HG02840 (cell line): ENCODE measurements at regions not wholly inside any gene's neighbourhood (a gene's known extent, or its start where the extent isn't known, plus 50 kb on each side); places are given as distances from the start of the nearest gene placed in this dataset.

ENCODE experiments used
- ATAC-seq: cut with Tn5 transposase; IDR thresholded peaks from one replicate; pipeline ENCODE4 v1.9.1; 2021; ENCODE audit warnings: mild to moderate bottlenecking, moderate library complexity, moderate number of reproducible peaks; ENCODE audit not compliant: unreplicated experiment, low FRiP score

DNA sequence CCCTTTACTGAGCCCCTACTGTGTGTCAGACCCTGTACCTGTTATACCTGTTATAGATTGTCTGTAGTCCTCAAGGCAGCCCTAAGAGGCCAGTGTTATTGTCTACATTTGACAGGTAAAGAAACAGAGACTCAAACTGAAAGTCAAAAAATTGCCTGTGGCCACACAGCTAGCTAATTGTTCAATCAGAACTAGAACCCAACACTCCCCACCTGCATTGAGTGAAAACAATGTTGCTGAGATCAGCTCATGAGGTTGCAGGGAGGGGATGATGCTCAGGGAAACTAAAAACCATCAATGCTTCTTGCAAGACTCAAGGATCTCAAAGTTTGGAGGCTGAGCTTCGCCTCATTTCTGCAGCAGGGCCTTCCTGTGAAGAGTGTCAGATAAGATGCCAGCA is 109.5 kb upstream of the LMO4 start:
- no peak for ATAC-seq

DNA sequence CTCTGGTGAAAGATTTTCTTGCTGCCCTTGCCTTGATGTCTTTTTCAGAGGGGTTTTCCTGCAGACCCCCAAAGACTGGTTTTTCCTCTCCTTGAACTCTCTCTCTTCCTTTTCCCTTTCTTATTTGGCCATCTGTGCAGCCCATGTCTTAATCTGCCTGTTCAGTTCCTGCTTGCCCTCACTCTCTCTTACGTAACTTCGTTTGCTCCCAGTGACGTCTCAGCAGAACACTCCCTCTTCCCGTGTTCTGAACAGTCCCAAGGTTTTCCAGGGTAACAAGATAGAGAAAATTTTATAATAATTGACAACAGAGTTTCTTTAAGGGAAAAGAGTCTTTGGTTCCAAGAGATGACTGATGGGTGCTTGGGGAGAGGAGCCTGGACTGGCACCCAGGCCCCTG is 109.1 kb upstream of the LMO4 start:
- ATAC-seq, result no peak

DNA sequence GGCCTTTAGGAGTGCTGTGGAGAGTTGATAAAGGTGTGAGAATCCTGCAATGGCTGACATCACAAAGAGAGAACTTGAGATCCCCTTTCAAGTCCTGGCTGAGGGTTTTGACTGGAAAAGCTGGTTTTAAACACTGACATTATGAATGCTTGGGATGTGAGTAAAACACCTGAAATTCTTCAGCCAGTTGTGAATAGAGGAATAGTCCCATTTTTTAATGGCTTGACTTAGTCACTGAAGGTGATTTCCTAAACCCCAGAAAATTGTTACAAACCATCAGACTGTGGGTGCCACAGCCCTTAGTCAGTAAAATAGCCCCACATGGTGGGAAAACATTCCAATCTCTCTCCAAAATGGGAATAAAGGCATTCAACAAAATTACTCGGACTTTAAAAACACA is 107.7 kb upstream of the LMO4 start:
- ATAC-seq, result no peak

DNA sequence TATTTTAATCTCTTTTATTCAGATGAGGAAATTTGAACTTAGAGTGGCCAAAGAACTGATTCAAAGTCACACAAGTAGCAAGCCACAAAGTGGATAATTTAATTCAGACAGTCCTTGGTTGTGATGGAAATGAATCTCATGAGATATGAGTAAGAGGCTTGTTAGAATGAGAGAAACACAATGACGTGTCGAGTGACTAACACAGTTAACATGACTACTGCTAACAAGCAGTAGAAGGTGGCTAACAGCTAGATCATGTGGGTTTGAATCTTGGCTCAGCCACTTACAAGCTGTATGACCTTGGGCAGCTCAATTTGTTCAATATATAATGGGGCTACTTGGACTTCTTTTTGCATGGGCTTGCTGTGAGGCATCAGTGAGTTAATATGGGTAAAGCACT is 104.5 kb upstream of the LMO4 start:
- ATAC-seq, result no peak

DNA sequence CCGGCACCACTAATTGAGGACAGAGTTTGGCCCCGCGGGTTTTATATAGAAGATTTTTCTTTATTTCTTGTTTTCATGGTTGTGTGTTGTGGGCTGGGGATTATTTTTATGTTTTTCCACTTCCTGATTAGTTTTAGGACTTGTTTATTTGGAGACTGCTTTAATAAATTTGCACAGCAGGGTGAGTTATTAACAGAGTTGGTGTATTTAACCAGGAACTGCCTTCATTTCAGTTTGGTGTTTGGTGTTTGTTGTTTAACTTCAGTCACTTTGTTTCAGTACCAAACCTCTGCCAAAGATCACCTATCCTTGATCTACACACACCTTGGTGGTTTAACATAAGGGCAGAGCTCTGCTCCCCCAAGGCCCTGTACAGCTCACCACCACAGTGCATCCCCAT is 103.5 kb upstream of the LMO4 start:
- no peak for ATAC-seq

DNA sequence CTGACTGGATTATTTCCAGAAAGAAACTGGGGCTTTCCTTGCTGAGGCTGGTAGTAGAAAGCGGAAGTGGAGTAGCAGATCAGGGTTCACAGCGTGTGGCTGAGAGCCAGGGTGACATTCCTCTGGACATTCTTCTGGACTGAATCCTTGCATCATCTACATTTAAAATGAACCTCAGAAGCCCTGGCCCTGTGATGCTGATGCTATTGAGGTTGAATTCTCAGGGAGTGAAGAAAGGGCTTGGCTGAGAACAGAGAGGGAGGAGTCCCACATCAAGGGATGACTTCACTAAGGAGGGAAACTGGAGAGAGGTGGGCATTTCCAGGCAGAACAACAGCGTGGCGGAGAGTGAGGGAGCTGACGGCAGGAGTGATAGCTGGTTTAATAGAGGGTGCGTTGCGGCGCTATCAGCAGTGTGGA is 102.3 kb upstream of the LMO4 start:
- ATAC-seq, result no peak

DNA sequence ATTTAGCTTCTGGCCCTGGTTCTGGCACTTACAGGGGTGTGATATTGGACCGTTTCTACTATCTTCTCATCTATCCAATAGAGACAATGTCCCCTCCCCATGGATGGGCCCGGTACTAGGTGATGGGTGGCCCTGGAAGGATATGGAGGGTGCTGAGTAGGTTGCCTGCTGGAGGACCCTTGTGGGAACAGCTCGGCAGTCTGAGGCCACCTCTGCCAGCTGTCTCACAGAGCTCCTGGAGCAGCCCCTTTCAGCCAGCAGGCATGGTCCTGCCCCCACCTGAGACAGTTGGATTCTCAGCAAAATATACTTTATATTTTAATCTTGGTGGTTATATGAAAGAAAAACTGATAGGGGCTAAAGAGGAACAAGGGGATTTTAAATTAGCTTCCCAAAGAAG is 101.0 kb upstream of the LMO4 start:
- ATAC-seq, result no peak

DNA sequence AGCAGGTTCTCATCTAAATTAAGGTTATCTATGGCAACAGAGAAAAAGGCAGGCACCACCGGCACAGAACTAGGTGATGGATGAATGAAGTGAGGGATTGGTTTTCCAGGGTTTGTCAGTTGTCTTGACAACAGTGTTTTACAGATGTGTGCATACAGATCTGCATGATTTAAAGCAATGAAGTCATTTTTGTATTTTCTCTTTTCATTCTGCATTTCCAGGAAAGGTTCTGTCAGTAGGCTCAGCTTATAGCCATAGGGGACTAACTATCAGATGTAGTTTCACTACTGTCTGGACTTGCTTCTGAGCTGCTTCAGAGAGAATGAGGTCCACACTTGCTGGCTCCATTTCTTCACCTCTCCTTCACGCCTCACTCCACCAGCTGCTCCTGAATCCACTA is 98.2 kb upstream of the LMO4 start:
- no peak for ATAC-seq

DNA sequence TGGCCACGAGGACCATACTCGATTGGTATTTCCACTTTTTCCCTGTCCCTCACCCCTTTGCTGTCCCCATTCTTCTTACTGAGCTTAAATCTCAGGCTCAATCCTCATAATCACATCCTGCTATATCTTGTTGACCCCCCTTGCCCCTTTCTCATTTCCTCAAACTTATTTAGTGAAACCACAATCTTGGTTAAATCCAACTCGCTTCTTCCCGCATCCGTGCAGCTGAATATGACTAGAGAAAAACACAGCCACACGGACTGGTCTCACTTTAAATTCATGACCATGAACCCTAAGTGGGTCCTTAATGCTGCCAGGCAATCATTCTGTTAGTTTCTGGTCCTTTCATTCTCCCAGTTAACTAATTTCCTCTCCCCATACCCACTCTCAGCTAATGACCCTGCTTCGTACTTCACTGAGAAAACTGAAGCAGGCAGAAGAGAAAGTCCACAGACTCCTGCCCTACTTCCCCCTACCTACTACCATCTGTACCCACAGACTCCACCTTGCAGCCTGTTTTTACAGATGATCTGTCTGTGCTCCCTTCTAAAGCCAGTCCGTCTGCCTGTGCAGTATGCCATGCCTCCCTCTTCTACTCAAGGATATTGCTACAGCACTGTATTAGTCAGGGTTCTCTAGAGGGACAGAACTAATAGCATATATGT is 96.8 kb upstream of the LMO4 start:
- no peak for ATAC-seq

DNA sequence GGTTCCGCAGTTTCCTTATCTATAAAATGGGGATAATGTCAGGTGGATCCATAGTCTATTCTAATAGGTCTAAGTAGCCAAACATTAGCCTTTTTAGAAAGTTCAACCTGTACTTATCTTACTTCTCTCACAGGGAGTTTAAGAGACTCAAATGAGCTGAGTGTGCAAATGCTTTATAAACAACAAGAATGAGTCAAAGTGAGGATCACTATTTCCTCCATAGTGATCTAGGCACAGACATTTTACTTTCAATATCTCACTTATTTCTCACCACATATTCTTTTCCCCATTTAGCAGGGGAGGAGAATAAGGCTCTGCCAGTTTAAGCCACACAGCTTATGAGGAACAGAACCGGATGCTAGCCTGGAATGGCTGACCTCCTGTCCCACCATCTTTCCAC is 92.1 kb upstream of the LMO4 start:
- ATAC-seq, result no peak

DNA sequence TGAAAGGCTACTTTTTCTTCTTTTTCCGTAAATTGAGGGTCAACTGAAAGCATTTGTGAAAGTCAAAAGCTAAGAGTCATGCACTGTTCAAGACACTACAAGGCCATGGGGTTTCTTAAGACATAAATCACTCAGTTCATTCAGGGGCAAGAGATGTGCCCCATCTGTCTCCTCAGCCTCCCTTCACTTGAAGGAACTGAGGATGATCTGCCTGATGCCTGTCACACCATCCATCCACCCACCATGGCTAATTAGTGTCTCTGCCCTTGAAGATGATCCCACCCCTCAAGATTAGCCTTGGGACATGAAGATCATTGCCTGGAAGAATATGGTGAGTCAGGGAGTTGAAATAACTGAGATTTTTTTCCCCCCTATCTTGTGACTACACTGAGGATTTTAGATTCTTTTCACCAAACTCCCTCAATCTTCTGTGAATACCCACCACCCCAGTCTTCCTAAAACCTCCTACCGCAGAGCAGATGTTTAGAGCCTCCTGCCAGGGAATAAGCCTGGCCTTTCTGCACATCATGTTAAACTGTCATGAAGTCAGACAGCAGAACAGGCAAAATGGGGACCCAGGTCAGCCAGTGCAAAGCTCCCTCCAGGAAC is 88.6 kb upstream of the LMO4 start:
- ATAC-seq, result no peak

DNA sequence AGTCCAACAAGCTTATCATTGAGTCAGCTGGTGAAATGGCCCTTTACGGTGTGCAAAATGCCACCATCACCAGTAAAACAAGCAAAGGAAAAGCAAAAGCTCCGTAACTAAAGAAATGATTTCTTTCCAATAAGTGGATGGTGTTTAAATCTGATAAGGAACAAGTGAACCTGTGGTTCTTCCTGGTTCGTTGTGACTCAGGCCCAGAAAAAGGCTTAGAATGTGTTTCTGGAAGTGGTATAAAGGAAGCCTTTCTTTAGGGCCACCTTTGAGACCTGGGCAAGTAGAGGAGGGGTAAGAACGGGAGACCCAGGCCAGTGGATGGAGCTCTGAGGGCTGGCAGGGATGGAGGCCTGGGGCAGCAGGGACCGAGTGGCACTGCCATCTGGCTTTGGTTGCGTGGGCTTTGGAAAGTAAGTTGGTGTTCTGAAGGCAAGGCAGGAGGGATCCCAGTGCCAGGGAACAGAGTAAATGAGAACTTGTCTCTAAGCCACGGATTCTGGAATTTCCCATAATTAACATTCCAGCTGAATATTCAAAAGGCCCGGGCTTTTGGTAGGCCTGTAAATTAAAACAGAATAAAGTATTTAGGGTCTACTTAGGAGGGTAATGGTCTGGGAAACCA is 87.9 kb upstream of the LMO4 start:
- ATAC-seq, result no peak

DNA sequence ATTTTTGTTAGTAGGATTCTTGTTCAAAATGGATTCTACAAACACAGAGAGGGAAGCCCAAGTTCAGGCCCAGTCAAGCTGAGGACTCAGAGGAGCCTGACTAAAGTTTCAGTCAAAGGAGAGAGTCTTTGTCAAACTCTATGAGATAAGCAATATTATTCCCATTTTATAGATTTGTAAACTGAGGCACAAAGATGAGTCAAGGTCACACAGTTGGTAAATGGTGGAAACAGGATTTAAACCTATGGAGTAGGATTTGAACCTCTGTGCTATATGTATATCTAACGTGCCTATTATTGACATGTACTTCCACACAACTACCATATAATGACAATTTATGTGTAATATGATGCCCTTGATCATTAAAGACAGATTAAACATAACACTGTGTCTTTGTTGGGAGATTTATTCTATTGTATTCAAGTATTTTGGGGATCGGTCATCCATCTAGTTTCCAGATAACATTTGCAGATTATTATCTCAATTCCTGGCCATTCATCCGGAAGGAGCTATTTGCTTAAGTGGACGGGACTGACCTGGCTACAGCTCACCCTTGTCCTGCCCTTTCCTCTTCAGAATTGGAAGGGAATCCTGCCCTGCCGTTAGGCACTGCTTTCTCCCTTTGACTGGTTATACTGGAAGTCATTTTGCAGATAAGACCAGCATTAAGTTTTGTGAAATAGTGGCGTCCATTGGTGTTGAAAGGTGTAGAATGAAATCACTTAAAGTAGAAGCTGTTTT is 86.1 kb upstream of the LMO4 start:
- ATAC-seq, result no peak

DNA sequence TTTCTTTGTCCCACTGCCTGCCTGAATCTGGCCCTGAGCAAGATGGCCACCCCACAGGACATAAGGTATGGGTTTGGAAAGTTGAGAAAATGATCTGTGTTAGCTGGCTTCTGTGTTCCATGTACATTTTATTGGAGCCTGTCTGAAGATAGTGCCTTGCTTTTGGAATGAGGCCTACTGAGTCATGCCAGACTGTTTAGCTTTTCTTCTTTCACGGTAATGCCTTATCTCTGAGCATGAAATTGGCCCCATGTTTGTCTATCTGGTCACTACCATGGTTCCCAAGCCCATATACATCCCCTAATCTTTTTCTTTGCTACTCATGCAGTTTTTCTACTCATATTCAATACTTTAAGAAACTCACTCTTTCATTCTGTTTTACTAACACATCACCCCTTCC is 85.1 kb upstream of the LMO4 start:
- no peak for ATAC-seq

DNA sequence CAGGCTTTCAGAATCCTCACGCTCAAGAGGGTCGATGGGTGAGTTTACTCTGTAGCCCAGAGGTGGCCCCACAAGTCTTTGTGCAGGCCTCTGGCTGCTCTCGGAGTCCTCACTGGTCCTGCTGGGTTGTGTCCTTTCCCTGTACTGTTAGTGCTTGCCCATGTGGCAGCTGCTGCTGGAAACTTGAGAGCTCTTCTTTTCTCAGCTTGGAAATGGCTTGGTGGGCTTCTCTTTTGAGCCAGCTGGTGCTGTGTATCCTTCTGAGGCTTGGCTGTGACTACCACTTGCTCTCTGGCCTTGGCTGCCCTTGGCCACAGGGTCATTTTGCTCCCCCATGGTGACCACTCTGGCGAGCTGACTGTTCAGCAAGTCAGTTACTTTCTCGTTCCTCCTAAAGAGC is 82.2 kb upstream of the LMO4 start:
- ATAC-seq, result no peak

DNA sequence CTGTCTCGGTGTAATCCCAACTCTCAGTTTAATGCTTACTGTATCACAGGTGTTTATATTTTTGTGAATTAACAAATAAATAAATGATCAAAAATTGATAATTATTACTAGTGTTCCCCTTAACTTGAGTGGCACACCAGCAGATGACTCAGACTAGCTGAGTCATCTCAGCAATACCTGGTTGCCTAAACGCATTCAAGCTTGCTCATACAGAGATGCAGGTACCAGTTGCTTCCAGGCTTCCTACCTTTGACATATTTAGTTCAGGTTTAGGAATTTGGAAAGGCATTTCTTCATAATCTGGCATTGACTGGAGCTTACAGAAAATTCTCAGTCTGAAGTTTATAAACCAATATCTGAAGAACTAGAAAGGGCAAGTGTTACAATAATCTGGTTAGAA is 78.9 kb upstream of the LMO4 start:
- ATAC-seq, result no peak

DNA sequence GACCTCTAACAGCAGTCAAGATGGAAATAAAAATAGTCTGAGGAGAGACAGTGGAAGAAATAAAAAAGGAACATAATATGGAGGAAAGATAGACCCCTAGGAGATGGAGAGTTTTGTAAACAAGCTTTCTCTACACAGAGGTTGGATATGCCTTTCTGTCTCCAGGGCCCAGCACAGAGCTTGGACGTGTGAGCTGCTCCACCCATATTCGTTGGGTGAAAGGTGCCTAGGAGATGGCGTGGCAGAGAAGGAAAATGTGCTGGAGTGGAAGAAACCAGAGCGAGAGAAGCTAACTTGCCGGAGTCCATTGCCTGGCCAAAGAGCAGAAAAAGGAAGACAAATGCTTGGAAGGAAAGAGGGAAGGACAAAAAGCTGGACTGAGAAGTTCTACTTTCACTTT is 78.3 kb upstream of the LMO4 start:
- no peak for ATAC-seq

DNA sequence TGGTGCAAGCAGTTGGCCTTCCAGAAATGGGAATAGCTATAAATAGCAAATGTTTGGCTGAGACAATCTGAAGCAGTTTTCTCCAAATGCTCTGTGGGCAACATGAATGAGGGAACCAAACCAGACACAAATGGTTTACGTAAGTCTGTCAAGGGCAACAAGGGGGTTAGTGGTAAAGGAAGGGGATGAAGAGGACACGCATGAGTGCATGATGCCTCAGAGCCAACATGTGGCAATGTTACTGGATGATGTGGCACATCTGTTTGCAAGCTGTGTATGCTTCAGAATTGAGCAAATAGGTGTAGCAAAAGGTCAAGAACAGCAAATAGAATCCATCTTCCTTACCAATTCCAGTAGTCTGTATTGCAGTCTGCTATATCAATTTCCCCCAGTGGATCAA is 76.3 kb upstream of the LMO4 start:
- no peak for ATAC-seq

DNA sequence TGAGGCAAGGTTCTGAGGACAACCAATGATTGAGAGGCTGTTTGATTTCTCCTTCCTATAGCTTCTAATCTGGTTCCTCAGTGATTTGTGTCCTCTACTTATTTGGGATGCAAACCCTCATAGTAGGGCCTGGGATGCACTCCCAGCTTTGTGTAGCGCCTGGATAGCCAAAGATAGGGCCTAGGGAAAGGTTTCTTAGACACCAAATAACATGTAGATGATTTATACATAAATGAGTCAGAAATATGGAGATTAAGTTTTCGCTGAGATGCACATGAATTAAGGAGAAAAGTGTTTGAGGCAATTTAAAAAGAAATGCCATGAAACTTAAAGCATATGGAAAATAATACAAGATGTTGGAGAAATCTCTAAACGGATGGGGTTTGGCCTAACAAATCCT is 66.0 kb upstream of the LMO4 start:
- no peak for ATAC-seq

DNA sequence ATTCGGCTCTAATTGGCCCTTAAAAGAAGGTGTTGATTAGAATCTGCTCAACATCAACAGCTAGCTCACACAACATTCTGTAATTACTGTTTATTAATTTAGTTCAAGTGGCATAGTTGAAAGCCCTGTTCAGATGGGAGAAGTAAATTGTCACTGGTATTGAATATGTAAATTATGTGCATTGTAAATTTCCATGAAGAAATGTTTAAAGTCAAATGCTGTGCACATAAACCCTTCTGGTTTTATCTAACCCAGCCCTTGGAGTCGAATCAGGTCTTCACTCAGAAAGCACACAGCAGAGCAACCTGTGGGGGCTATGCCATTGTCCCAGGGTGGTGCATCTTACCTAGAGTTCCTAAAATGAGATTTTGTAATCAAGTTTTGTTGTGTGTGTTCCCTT is 65.4 kb upstream of the LMO4 start:
- ATAC-seq, result no peak

DNA sequence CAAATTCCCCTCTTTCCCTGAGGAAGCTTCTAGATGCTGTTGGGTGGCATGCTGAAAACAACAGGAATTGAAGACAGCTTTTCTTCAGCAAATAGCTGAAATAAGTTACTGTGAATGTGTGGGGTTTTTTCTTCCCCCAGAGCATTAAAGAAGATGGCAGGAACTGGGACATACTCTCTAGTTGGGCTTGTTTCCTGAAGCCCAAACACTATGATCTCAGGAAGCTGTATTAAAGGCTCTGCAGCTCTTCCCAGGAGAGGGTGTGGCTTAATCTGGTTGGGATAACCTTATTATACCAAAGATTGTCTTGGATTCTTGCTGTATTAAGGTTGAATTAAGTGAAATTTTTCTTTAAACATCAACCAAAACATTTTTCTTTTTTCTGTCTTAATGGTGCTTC is 64.9 kb upstream of the LMO4 start:
- ATAC-seq, result no peak

DNA sequence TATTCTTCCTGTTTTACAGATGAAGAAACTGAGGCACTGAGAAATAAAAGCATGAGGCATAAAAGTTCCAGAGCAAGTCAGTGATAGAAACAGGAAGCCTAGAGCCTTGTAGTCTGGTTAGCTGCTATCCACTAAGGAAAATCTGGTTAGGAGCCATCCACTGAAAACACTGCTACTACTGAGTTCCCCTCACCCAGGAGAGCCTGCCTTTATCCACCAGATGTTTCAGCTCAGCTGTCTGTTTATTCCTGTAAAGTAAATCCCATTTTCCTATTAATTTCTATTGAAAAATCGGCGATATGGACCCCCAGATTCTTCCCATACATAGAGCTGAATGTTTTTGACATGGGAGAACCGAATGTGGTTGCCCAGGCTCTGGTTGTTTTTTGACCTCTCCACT is 63.7 kb upstream of the LMO4 start:
- no peak for ATAC-seq
